Fibroblast of skin of left quadriceps (primary cell): ENCODE measurements at regions not wholly inside any gene's neighbourhood (a gene's known extent, or its start where the extent isn't known, plus 50 kb on each side); places are given as distances from the start of the nearest gene placed in this dataset.
A peak's percentile ranks its signal among the peaks of the same experiment; 100 is the strongest.
"Not testable (repeated sequence)": the region's sequence is repeated elsewhere in the genome, so short reads cannot be mapped to it uniquely, and the experiment has no call there.

Experiments used
- DNase-seq, 2 experiments: peaks; one replicate each; pipeline ENCODE4 v3.0.0-alpha.2; 2013; ENCODE audit warnings: low read depth in 2 of 2

GRCh38 chr11:109046284-109046992 lies 375.6 kb upstream of the C11orf87 start:
- no peak for DNase-seq

- peak in 1 of 2 experiments; percentile 41 for DNase-seq
These were observed 373.9 kb upstream of the C11orf87 start for GRCh38 chr11:109048098-109048497.

GRCh38 chr11:109051200-109051599 lies 370.8 kb upstream of the C11orf87 start:
- no peak for DNase-seq

GRCh38 chr11:109059402-109059801 lies 362.6 kb upstream of the C11orf87 start:
- DNase-seq = no peak

GRCh38 chr11:109061394-109061793 lies 360.6 kb upstream of the C11orf87 start:
- no peak for DNase-seq

- DNase-seq = peak in 1 of 2 experiments; percentile 20
These were observed 359.5 kb upstream of the C11orf87 start for GRCh38 chr11:109062445-109062844.

GRCh38 chr11:109062871-109063270 lies 359.1 kb upstream of the C11orf87 start:
- no peak for DNase-seq

GRCh38 chr11:109064618-109065311 lies 357.2 kb upstream of the C11orf87 start:
- DNase-seq = not testable (repeated sequence)

GRCh38 chr11:109071262-109071661 lies 350.7 kb upstream of the C11orf87 start:
- no peak for DNase-seq

- peak; percentile 48 to 51 for DNase-seq
These were observed 350.1 kb upstream of the C11orf87 start for GRCh38 chr11:109071712-109072524.

- no peak for DNase-seq
These were observed 348.8 kb upstream of the C11orf87 start for GRCh38 chr11:109073032-109073822.

- no peak for DNase-seq
These were observed 346.0 kb upstream of the C11orf87 start for GRCh38 chr11:109075976-109076375.

GRCh38 chr11:109076870-109077269 lies 345.1 kb upstream of the C11orf87 start:
- no peak for DNase-seq

GRCh38 chr11:109077291-109077920 lies 344.6 kb upstream of the C11orf87 start:
- DNase-seq = no peak

GRCh38 chr11:109085708-109086373 lies 336.1 kb upstream of the C11orf87 start:
- DNase-seq = no peak

GRCh38 chr11:109086931-109087330 lies 335.1 kb upstream of the C11orf87 start:
- no peak for DNase-seq

GRCh38 chr11:109088086-109088485 lies 333.9 kb upstream of the C11orf87 start:
- no peak for DNase-seq

GRCh38 chr11:109089144-109089543 lies 332.8 kb upstream of the C11orf87 start:
- no peak for DNase-seq

GRCh38 chr11:109093354-109093753 lies 328.6 kb upstream of the C11orf87 start:
- no peak for DNase-seq

- no peak for DNase-seq
These were observed 325.7 kb upstream of the C11orf87 start for GRCh38 chr11:109096266-109096665.
